Panc1 (cell line): ENCODE measurements at regions not wholly inside any gene's neighbourhood (a gene's known extent, or its start where the extent isn't known, plus 50 kb on each side); places are given as distances from the start of the nearest gene placed in this dataset.

Experiments
- ATAC-seq: fragments of 200-7000 bp; cut with Tn5 transposase; 2 replicates; pipeline ENCODE4 v1.9.1; 2020; ENCODE audit warnings: mild to moderate bottlenecking, moderate library complexity
- BruUV-seq: library from RNA; stranded (reverse); fragments of 400-500 nt; replicated peaks from 2 replicates; lab custom pipeline; 2021; lab: Mats Ljungman, UMichigan
- CTCF ChIA-PET: fragments of 300-600 bp; sonication (Branson Sonifier 250); formaldehyde crosslinking; loops from one replicate; lab custom pipeline; 2022; ENCODE audit warnings: antibody characterized with exemption; lab: Charles Lee
- POLR2A ChIA-PET: fragments of 300-600 bp; sonication (Branson Sonifier 250); formaldehyde crosslinking; loops from one replicate; lab custom pipeline; 2022; ENCODE audit warnings: antibody characterized with exemption; lab: Charles Lee
- DNase-seq: peaks from one replicate; pipeline ENCODE4 v3.0.0-alpha.2; 2010; ENCODE audit warnings: low read depth, low spot score
- H3K27ac ChIP-seq: 2 replicates; pipeline ENCODE4 v1.5.1; 2011; ENCODE audit warnings: mild to moderate bottlenecking, low read length, inconsistent platforms
- H3K27me3 ChIP-seq: fragments of 200-500 bp; sonication (Bioruptor generic); 2 replicates; pipeline ENCODE4 v1.6.0; 2014; ENCODE audit warnings: low read length, inconsistent platforms; ENCODE audit not compliant: control insufficient read depth, insufficient read depth
- H3K36me3 ChIP-seq: fragments of 200-500 bp; sonication (Bioruptor generic); 2 replicates; pipeline ENCODE4 v1.5.1; 2014; ENCODE audit warnings: inconsistent platforms, mild to moderate bottlenecking, low read length, moderate library complexity; ENCODE audit not compliant: control insufficient read depth, insufficient read depth
- H3K4me1 ChIP-seq: 2 replicates; pipeline ENCODE4 v1.5.1; 2011; ENCODE audit warnings: inconsistent platforms, mild to moderate bottlenecking, low read length, moderate library complexity; ENCODE audit not compliant: control insufficient read depth, insufficient read depth
- H3K4me3 ChIP-seq, 2 experiments: 2 replicates each; pipeline ENCODE4 v1.5.1; 2011 to 2012; ENCODE audit warnings: low read depth in 2 of 2, low read length in 2 of 2, mild to moderate bottlenecking in 2 of 2, inconsistent platforms in 1 of 2, moderate library complexity in 1 of 2
- H3K9me3 ChIP-seq: fragments of 200-500 bp; sonication (Bioruptor generic); 2 replicates; pipeline ENCODE4 v1.5.1; 2014; ENCODE audit warnings: low read depth, mild to moderate bottlenecking, inconsistent platforms, low read length, moderate library complexity; ENCODE audit not compliant: control insufficient read depth, insufficient read depth
- CTCF ChIP-seq: fragments of 450-650 bp; IDR thresholded peaks from 2 replicates; pipeline ENCODE4 v1.5.1; 2017; ENCODE audit warnings: mild to moderate bottlenecking
- POLR2AphosphoS5 ChIP-seq: IDR thresholded peaks from 2 replicates; pipeline ENCODE4 v1.6.1; 2012; ENCODE audit warnings: mild to moderate bottlenecking, low read depth, low read length, moderate library complexity
- SIN3A ChIP-seq: IDR thresholded peaks from 2 replicates; pipeline ENCODE4 v1.6.1; 2012; ENCODE audit warnings: low read depth, mild to moderate bottlenecking, low read length, moderate library complexity, borderline replicate concordance; ENCODE audit not compliant: insufficient read depth
- TCF7L2 ChIP-seq: IDR thresholded peaks from 2 replicates; pipeline ENCODE4 v1.6.1; 2011; ENCODE audit warnings: mild to moderate bottlenecking, low read depth, low read length, inconsistent platforms
- in situ Hi-C: cut with HindIII; loops from 2 replicates; pipeline ENCODE4 v1.10.0; 2016; ENCODE audit warnings: low sequenced_read_pairs, low pct_unique_long_range_greater_than_20kb
- intact Hi-C: fragments of 100-400 bp; cut with micrococcal nuclease; formaldehyde crosslinking; loops from one replicate; pipeline ENCODE4 v1.10.0; 2022; ENCODE audit not compliant: unreplicated experiment
- TF ChIP-seq, protein P1 (sequence below), 2 experiments: IDR thresholded peaks; 2 replicates each; pipeline ENCODE4 v1.6.1; 2011 to 2012; ENCODE audit warnings: low read depth in 2 of 2, control low read depth in 1 of 2, low read length in 1 of 2, mild to moderate bottlenecking in 1 of 2, moderate library complexity in 1 of 2; ENCODE audit not compliant: insufficient read depth in 1 of 2

- POLR2A ChIA-PET = no interaction called here
- Histone ChIP-seq H3K4me1 (no peaks in the 10 kb centered on the region), H3K27ac (no peak overlapping the region), H3K36me3 (no peaks in the 10 kb centered on the region), H3K9me3 (no peaks in the 10 kb centered on the region), H3K4me3 (no peak overlapping the region), H3K27me3 (no peaks in the 10 kb centered on the region)
- in situ Hi-C loops = no loop called here
- DNase-seq = no peak
- TF ChIP-seq, protein P1, sequence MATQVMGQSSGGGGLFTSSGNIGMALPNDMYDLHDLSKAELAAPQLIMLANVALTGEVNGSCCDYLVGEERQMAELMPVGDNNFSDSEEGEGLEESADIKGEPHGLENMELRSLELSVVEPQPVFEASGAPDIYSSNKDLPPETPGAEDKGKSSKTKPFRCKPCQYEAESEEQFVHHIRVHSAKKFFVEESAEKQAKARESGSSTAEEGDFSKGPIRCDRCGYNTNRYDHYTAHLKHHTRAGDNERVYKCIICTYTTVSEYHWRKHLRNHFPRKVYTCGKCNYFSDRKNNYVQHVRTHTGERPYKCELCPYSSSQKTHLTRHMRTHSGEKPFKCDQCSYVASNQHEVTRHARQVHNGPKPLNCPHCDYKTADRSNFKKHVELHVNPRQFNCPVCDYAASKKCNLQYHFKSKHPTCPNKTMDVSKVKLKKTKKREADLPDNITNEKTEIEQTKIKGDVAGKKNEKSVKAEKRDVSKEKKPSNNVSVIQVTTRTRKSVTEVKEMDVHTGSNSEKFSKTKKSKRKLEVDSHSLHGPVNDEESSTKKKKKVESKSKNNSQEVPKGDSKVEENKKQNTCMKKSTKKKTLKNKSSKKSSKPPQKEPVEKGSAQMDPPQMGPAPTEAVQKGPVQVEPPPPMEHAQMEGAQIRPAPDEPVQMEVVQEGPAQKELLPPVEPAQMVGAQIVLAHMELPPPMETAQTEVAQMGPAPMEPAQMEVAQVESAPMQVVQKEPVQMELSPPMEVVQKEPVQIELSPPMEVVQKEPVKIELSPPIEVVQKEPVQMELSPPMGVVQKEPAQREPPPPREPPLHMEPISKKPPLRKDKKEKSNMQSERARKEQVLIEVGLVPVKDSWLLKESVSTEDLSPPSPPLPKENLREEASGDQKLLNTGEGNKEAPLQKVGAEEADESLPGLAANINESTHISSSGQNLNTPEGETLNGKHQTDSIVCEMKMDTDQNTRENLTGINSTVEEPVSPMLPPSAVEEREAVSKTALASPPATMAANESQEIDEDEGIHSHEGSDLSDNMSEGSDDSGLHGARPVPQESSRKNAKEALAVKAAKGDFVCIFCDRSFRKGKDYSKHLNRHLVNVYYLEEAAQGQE (IDR thresholded peaks at IDR 0.05; ENCODE audit: insufficient read depth in 1 of 2, low read depth in 2 of 2, low read length in 1 of 2) = no peak
- TF ChIP-seq TCF7L2 (no peak), CTCF (no peak), POLR2AphosphoS5 (no peak), SIN3A (no peak)
- intact Hi-C loops = no loop called here
- BruUV-seq = no TSS peak
- ATAC-seq = no peak
- CTCF ChIA-PET = no interaction called here
These were observed 275.4 kb upstream of the CPEB2 start for GRCh38 chr4:14726877-14727361.

DNA sequence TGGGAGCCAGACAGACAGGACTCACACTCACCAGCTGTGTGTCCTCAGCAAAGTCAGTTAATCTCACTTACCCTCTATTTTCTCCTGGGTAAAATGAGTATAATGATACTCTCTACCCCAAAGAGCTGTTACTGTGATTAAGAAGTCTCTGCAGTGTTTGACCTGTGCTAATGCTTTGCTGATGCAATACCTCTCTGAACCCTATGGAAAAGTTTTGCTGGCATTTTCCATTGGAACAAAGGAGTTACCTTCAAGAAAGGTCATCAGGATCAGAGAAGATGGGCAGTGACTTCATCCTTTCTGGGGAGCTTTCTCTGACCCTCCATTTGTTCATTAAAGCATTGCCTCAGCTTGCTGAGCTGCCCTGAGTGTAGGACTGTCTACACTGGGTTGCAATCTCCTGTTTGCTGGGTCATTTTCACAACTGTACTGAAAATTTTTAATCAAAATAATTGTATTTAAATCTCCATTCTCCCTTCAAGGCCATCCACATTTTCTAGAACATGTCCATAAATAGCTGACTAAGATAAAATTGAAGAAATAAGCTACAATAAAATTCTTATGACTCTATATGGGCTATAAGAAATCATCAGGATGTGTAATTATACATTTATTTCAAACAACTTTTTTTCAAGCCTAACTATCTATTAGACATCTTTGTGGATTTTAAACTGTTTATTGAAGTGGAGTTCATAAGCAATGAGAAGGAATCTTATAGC lies 272.8 kb upstream of the CPEB2 start:
- H3K4me3 ChIP-seq = no peak overlapping the region
- DNase-seq (no peak), ATAC-seq (no peak)
- intact Hi-C loops (no loop called here), in situ Hi-C loops (no loop called here)
- POLR2A ChIA-PET = no interaction called here
- no peaks in the 10 kb centered on the region for H3K4me1 ChIP-seq
- no TSS peak for BruUV-seq
- no peak for TF ChIP-seq SIN3A
- no peak for TF ChIP-seq TCF7L2
- TF ChIP-seq CTCF = no peak
- H3K9me3 ChIP-seq = no peaks in the 10 kb centered on the region
- no peak overlapping the region for H3K27ac ChIP-seq
- no peaks in the 10 kb centered on the region for H3K36me3 ChIP-seq
- CTCF ChIA-PET = no interaction called here
- H3K27me3 ChIP-seq = no peaks in the 10 kb centered on the region
